SK-N-SH treated with all-trans-retinoic acid at 6 μM for 48 hours (cell line): ENCODE measurements at regions not wholly inside any gene's neighbourhood (a gene's known extent, or its start where the extent isn't known, plus 50 kb on each side); places are given as distances from the start of the nearest gene placed in this dataset.

ENCODE experiments used
- ARNTL ChIP-seq: fragments of 450-650 bp; formaldehyde crosslinking; IDR thresholded peaks from 2 replicates; pipeline ENCODE4 v1.5.0; 2020; ENCODE audit warnings: low read depth, mild to moderate bottlenecking, moderate library complexity, borderline replicate concordance
- BACH2 ChIP-seq: fragments of 250-450 bp; sonication (Bioruptor Pico); IDR thresholded peaks from 2 replicates; pipeline ENCODE4 v1.9.0; 2021; ENCODE audit warnings: mild to moderate bottlenecking, borderline replicate concordance
- ESRRG ChIP-seq: fragments of 250-450 bp; sonication (Bioruptor Pico); IDR thresholded peaks from 2 replicates; pipeline ENCODE4 v1.6.1; 2021; ENCODE audit warnings: mild to moderate bottlenecking
- GLIS3 ChIP-seq: fragments of 250-450 bp; sonication (Bioruptor Pico); IDR thresholded peaks from 2 replicates; pipeline ENCODE4 v1.5.0; 2020; ENCODE audit warnings: mild to moderate bottlenecking, moderate library complexity
- PPARA ChIP-seq: fragments of 250-450 bp; sonication (Bioruptor Pico); IDR thresholded peaks from 2 replicates; pipeline ENCODE4 v1.5.0; 2020; ENCODE audit warnings: mild to moderate bottlenecking, borderline replicate concordance
- SNAI2 ChIP-seq: fragments of 250-450 bp; sonication (Bioruptor Pico); IDR thresholded peaks from 2 replicates; pipeline ENCODE4 v1.5.0; 2020; ENCODE audit warnings: mild to moderate bottlenecking, moderate library complexity
- TOX ChIP-seq: fragments of 250-450 bp; sonication (Bioruptor Pico); IDR thresholded peaks from 2 replicates; pipeline ENCODE4 v1.8.0; 2021; ENCODE audit warnings: mild to moderate bottlenecking, moderate library complexity, borderline replicate concordance
- ZC3H10 ChIP-seq: fragments of 250-450 bp; sonication (Bioruptor Pico); IDR thresholded peaks from 2 replicates; pipeline ENCODE4 v1.5.1; 2021; ENCODE audit warnings: mild to moderate bottlenecking, moderate library complexity
- ZFP3 ChIP-seq: fragments of 250-450 bp; sonication (Bioruptor Pico); IDR thresholded peaks from 2 replicates; pipeline ENCODE4 v1.5.0; 2020; ENCODE audit warnings: mild to moderate bottlenecking, moderate library complexity
- ZFP30 ChIP-seq: fragments of 450-650 bp; formaldehyde crosslinking; IDR thresholded peaks from 2 replicates; pipeline ENCODE4 v1.5.0; 2022; ENCODE audit warnings: mild to moderate bottlenecking, moderate library complexity
- ZNF565 ChIP-seq: fragments of 450-650 bp; formaldehyde crosslinking; conservative IDR thresholded peaks from 2 replicates; pipeline ENCODE4 v1.5.0; 2020; ENCODE audit warnings: low read depth, mild to moderate bottlenecking, moderate library complexity
- TF ChIP-seq, protein P1 (sequence below): fragments of 250-450 bp; sonication (Bioruptor Pico); IDR thresholded peaks from 2 replicates; pipeline ENCODE4 v1.8.0; 2020; ENCODE audit warnings: mild to moderate bottlenecking, moderate library complexity, borderline replicate concordance
- TF ChIP-seq, protein P2 (sequence below): fragments of 250-450 bp; sonication (Bioruptor Pico); IDR thresholded peaks from 2 replicates; pipeline ENCODE4 v1.5.1; 2021; ENCODE audit warnings: mild to moderate bottlenecking, moderate library complexity
- TF ChIP-seq, protein P3 (sequence below): fragments of 250-450 bp; sonication (Bioruptor Pico); IDR thresholded peaks from 2 replicates; pipeline ENCODE4 v1.8.0; 2021; ENCODE audit warnings: low read depth, mild to moderate bottlenecking, moderate library complexity, borderline replicate concordance

DNA sequence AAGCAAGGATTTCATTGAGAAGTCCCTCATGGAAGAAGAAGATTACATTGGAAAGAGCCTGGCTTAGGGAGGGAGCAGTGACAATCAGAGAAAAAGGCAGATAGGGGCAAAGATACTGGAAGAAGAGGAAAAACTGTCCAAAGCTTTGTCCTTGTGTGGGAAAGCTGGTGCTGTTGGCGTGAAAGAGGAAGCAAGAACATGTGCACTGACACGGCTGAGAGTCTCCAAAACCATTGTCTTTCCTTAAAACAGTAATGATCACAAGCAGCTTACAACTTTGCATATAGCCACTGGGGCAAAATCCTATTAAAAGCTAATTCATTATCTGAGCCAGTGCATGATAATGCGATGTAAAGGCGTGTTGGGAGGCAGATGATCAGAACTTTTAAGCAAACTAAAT lies 85.1 kb upstream of the ESR1 start:
- TF ChIP-seq ZNF565 (CRISPR knock-in tag) (no peak), PPARA (no peak), ESRRG (CRISPR knock-in tag) (no peak), TOX (CRISPR knock-in tag) (no peak), SNAI2 (CRISPR knock-in tag) (no peak), BACH2 (CRISPR knock-in tag) (no peak), ZFP30 (CRISPR knock-in tag) (no peak), ZFP3 (CRISPR knock-in tag) (no peak), GLIS3 (no peak), ZC3H10 (CRISPR knock-in tag) (no peak), ARNTL (CRISPR knock-in tag) (no peak)
- TF ChIP-seq, protein P1, sequence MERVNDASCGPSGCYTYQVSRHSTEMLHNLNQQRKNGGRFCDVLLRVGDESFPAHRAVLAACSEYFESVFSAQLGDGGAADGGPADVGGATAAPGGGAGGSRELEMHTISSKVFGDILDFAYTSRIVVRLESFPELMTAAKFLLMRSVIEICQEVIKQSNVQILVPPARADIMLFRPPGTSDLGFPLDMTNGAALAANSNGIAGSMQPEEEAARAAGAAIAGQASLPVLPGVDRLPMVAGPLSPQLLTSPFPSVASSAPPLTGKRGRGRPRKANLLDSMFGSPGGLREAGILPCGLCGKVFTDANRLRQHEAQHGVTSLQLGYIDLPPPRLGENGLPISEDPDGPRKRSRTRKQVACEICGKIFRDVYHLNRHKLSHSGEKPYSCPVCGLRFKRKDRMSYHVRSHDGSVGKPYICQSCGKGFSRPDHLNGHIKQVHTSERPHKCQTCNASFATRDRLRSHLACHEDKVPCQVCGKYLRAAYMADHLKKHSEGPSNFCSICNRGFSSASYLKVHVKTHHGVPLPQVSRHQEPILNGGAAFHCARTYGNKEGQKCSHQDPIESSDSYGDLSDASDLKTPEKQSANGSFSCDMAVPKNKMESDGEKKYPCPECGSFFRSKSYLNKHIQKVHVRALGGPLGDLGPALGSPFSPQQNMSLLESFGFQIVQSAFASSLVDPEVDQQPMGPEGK (CRISPR knock-in tag) = no peak
- TF ChIP-seq, protein P2, sequence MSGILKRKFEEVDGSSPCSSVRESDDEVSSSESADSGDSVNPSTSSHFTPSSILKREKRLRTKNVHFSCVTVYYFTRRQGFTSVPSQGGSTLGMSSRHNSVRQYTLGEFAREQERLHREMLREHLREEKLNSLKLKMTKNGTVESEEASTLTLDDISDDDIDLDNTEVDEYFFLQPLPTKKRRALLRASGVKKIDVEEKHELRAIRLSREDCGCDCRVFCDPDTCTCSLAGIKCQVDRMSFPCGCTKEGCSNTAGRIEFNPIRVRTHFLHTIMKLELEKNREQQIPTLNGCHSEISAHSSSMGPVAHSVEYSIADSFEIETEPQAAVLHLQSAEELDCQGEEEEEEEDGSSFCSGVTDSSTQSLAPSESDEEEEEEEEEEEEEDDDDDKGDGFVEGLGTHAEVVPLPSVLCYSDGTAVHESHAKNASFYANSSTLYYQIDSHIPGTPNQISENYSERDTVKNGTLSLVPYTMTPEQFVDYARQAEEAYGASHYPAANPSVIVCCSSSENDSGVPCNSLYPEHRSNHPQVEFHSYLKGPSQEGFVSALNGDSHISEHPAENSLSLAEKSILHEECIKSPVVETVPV (CRISPR knock-in tag) = no peak
- TF ChIP-seq, protein P3, sequence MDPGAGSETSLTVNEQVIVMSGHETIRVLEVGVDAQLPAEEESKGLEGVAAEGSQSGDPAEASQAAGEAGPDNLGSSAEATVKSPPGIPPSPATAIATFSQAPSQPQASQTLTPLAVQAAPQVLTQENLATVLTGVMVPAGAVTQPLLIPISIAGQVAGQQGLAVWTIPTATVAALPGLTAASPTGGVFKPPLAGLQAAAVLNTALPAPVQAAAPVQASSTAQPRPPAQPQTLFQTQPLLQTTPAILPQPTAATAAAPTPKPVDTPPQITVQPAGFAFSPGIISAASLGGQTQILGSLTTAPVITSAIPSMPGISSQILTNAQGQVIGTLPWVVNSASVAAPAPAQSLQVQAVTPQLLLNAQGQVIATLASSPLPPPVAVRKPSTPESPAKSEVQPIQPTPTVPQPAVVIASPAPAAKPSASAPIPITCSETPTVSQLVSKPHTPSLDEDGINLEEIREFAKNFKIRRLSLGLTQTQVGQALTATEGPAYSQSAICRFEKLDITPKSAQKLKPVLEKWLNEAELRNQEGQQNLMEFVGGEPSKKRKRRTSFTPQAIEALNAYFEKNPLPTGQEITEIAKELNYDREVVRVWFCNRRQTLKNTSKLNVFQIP (CRISPR knock-in tag) = no peak
